GM20000 (cell line): ENCODE measurements at regions not wholly inside any gene's neighbourhood (a gene's known extent, or its start where the extent isn't known, plus 50 kb on each side); places are given as distances from the start of the nearest gene placed in this dataset.

Source experiments
- DNase-seq: peaks from one replicate; pipeline ENCODE4 v3.0.0; 2012; ENCODE audit warnings: low spot score
- TF ChIP-seq, protein P1 (sequence below): IDR thresholded peaks from 2 replicates; pipeline ENCODE4 v1.5.1; 2012; ENCODE audit warnings: mild to moderate bottlenecking, control low read depth; ENCODE audit errors: extremely low read depth, missing control alignments

GRCh38 chr2:239762655-239763269, 262.4 kb downstream of the NDUFA10 start:
- DNase-seq, result no peak
- TF ChIP-seq, protein P1, sequence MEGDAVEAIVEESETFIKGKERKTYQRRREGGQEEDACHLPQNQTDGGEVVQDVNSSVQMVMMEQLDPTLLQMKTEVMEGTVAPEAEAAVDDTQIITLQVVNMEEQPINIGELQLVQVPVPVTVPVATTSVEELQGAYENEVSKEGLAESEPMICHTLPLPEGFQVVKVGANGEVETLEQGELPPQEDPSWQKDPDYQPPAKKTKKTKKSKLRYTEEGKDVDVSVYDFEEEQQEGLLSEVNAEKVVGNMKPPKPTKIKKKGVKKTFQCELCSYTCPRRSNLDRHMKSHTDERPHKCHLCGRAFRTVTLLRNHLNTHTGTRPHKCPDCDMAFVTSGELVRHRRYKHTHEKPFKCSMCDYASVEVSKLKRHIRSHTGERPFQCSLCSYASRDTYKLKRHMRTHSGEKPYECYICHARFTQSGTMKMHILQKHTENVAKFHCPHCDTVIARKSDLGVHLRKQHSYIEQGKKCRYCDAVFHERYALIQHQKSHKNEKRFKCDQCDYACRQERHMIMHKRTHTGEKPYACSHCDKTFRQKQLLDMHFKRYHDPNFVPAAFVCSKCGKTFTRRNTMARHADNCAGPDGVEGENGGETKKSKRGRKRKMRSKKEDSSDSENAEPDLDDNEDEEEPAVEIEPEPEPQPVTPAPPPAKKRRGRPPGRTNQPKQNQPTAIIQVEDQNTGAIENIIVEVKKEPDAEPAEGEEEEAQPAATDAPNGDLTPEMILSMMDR, result no peak

DNA sequence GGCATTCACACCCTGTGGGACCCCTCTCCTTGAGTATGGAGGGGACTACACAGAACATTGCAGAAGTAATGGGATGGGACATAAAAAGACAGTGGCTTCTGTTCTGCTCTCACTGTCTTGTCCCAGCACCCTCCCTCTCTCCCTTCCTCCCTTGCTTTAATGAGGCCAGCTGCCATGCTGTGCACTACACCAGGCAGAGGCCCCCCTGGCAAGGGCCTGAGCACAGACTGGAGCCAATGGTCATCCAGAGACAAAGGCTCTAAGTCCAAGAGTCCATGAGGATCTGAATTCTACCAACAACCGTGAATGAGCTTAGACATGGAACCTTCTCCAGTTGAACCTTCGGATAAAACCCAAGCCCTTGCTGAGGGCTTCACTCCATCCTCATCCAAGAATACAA, 263.0 kb downstream of the NDUFA10 start:
- TF ChIP-seq, protein P1, result no peak

DNA sequence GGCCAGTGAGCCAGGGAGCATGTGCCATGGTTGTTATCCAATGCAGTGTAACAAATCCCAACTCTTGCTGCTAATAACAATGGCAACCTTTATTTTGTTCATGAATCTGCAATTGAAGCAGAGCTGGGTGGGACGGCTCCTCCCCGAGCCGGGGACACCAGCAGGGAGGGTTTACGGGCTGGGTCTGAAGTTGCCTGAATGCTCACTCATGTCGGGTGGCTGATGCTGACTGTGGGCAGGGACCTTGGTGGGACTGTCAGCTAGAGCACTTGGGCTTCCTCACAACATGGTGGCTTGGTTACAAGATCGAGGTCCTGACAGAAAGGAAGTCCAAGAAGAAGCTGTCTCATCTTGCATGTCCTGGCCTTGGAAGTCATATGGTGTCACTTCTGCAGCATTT, 264.5 kb downstream of the NDUFA10 start:
- DNase-seq, result no peak
- TF ChIP-seq, protein P1, result no peak

More for the DNA sequence above, 263.0 kb downstream of the NDUFA10 start:
- DNase-seq, result no peak

DNA sequence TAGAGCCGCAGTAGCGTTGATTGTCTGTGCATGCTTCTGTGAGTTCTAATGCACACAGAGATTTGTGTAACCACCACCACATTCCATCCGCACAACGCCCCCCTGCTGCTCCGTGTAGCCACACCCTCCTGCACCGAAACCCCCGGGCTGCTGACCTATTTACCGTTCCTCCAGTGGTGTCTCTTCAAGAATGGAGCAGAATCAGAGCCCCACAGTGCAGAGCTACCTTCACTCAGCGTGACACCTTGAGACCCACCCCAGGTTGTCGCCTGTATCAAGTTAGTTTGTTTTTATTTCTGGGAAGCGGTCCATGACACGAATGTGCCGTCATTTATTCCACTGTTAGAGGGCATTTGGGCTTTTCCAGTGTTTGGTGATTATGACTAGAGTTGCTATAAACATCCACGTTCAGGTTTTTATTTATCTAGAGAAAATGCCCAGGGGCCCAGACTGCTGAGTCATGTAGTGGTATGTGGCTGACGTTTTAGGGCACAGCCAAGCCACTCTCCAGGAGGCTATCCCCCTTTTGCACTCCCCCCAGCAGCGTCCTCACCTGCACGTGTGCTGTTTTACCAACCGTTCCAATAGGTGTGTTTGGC, 266.8 kb downstream of the NDUFA10 start:
- TF ChIP-seq, protein P1, result no peak
- DNase-seq, result no peak

DNA sequence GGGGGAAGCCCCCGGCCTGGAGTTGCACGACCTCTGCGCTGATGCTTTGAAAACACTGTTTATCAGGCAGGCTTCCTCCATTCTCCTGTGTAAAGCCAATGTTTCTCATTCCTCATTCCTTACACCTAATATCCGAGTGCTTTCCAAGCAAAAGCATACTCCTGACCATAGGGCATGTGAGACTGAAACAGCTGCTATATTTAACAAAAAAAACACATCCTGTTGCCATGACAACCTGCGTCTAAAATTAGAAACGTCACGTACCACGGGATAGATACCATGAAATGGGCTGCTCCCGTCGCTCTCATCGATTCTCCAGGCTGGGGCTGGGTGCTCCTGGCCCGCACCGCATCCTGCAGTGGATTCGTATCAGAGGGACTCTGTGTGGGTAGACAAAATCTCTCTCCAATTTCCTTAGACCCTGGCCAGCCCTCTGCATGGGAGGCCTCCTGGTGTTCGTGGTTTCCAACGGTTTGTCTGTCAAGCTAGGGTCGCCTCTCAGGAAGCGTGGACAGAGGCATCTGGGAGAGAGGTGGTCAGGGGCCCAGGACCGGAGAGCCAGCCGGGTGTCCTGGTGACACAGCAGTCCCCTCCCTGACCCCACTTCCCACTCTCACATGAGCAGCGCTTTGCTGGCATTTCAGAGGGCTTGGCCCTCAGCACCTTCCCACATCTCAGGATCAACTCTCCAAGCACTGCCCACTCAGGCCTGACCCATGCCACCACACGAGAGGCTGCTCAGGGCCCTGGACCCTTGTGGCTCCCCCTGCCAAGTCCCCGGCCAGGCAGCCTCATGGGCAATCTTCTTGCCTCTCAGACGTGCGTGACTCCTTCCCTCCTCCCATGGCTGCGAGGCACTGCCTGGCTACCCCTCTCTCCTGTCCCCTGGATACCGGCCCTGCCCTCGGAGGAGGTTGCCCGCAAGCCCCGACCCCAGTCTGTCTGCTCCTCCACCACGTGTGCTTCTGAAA, 268.1 kb downstream of the NDUFA10 start:
- DNase-seq, result no peak
- TF ChIP-seq, protein P1, result no peak

DNA sequence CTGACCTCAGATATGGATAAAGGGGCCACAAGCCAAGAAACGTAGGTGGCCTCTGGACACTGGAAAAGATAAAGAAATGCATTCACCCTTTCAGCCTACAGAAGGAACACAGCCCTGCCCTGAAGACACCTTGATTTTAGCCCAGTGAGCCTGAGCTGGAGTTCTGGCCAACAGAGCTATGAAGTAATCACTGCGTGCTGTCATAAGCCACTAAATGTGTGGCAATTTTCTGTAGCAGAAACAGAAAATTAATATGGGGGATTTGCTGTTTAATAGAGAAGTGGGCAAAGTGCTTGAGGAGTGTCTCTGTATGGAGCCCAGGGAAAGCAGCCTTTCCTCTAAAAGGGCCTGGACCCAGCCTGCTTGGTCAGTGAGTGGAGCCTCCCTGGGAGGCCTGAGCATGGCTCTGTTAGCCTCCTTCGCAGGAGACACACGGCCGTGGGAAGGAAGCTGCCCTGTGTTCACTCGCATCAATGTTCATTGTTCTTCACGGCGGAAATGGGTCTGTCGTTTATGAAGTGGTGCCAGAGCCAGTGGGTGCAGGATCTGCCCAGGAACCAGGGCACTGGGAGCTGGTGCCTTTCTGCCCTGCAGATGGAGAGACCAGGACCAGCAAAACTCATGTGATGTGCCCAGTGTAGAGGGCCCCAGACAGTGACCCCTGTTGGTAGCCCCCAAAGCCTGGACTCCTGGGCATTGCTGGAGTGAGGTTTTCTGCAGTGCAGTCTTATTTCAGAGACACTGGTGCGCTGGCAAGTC, 268.9 kb downstream of the NDUFA10 start:
- TF ChIP-seq, protein P1, result no peak
- DNase-seq, result no peak
